ENCODE measurements at regions not wholly inside any gene's neighbourhood (a gene's known extent, or its start where the extent isn't known, plus 50 kb on each side); places are given as distances from the start of the nearest gene placed in this dataset.

GRCh38 chr6:40262363-40262762 lies 324.8 kb downstream of the LRFN2 start:
- TF ChIP-seq CTCF (IDR thresholded peaks at IDR 0.05; ENCODE audit: low read depth, low read length, poor library complexity, severe bottlenecking) (no peak), EZH2phosphoT487 (IDR thresholded peaks at IDR 0.05; ENCODE audit: borderline replicate concordance, low read length) (no peak)
